ENCODE measurements at regions not wholly inside any gene's neighbourhood (a gene's known extent, or its start where the extent isn't known, plus 50 kb on each side); places are given as distances from the start of the nearest gene placed in this dataset.

DNA sequence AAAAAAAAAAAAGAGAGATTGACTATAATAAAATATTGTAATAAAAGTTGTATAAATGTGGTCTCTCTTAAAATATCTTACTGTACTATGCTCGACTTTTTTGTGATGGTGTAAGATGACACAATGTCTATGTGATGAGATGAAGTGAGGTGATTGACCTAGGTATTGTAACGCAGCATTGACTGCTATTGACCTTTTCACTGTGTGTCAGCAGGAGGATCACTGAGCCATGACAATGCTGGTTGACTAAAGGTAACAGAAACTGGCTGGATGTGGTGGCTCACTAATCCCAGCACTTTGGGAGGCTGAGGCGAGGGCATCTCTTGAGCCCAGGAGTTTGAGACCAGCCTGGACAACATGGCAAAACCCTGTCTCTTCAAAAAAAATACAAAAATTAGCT, 78.6 kb upstream of the MYO10 start:
- DNase-seq, result no peak

DNA sequence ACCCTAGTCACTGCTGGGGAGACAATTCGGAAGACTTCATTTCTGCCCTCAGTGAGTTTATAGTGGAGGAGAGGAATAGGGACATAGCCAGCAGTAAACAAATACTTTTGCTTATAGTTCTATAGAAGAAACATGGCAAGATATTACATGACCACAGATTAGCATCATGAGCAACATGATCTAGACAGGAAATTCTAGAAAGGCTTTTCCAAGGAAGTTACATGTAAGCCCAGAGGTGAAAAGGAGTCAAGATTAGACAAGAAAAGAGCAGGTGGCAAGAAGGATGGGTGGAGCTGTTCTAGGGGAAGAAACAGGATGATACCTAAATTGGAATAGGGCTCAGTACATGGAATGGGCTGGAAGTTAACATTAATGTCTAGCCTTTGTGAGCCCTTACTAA, 82.8 kb upstream of the MYO10 start:
- H3K27me3 ChIP-seq (ENCODE audit: insufficient read depth, low read depth, severe bottlenecking), result no peaks in the 10 kb centered on the region
- no peak overlapping the region for H3K27ac ChIP-seq
- TF ChIP-seq CTCF (IDR thresholded peaks at IDR 0.05; ENCODE audit: low read depth, low read length), result no peak
- H3K4me3 ChIP-seq (ENCODE audit: low read depth, low read length), result no peak overlapping the region
- DNase-seq, result no peak
- H3K9me3 ChIP-seq (ENCODE audit: severe bottlenecking), result no peaks in the 10 kb centered on the region
- no peaks in the 10 kb centered on the region for H3K36me3 ChIP-seq

More for the DNA sequence above, 78.6 kb upstream of the MYO10 start:
- no peaks in the 10 kb centered on the region for H3K27me3 ChIP-seq (ENCODE audit: insufficient read depth, low read depth, severe bottlenecking)
- no peaks in the 10 kb centered on the region for H3K36me3 ChIP-seq
- no peak for TF ChIP-seq CTCF (IDR thresholded peaks at IDR 0.05; ENCODE audit: low read depth, low read length)
- H3K27ac ChIP-seq, result no peak overlapping the region
- H3K4me3 ChIP-seq (ENCODE audit: low read depth, low read length), result no peak overlapping the region
- H3K9me3 ChIP-seq (ENCODE audit: severe bottlenecking), result no peaks in the 10 kb centered on the region

- no peak overlapping the region for H3K4me3 ChIP-seq (ENCODE audit: low read depth, low read length)
- H3K27ac ChIP-seq, result no peak overlapping the region
- H3K27me3 ChIP-seq (ENCODE audit: insufficient read depth, low read depth, severe bottlenecking), result no peaks in the 10 kb centered on the region
- DNase-seq, result no peak
- TF ChIP-seq CTCF (IDR thresholded peaks at IDR 0.05; ENCODE audit: low read depth, low read length), result no peak
- no peaks in the 10 kb centered on the region for H3K36me3 ChIP-seq
- H3K9me3 ChIP-seq (ENCODE audit: severe bottlenecking), result no peaks in the 10 kb centered on the region
Measured at GRCh38 chr5:17019324-17019723, 83.2 kb upstream of the MYO10 start.

GRCh38 chr5:17020678-17021601, 84.9 kb upstream of the MYO10 start:
- no peak overlapping the region for H3K27ac ChIP-seq
- H3K27me3 ChIP-seq (ENCODE audit: insufficient read depth, low read depth, severe bottlenecking), result no peaks in the 10 kb centered on the region
- no peak for TF ChIP-seq CTCF (IDR thresholded peaks at IDR 0.05; ENCODE audit: low read depth, low read length)
- H3K36me3 ChIP-seq, result no peaks in the 10 kb centered on the region
- no peak for DNase-seq
- no peaks in the 10 kb centered on the region for H3K9me3 ChIP-seq (ENCODE audit: severe bottlenecking)
- no peak overlapping the region for H3K4me3 ChIP-seq (ENCODE audit: low read depth, low read length)

- no peak for DNase-seq
- Histone ChIP-seq H3K9me3 (ENCODE audit: severe bottlenecking) (no peaks in the 10 kb centered on the region), H3K27me3 (ENCODE audit: insufficient read depth, low read depth, severe bottlenecking) (no peaks in the 10 kb centered on the region), H3K27ac (no peak overlapping the region), H3K36me3 (no peaks in the 10 kb centered on the region), H3K4me3 (ENCODE audit: low read depth, low read length) (no peak overlapping the region)
- no peak for TF ChIP-seq CTCF (IDR thresholded peaks at IDR 0.05; ENCODE audit: low read depth, low read length)
Measured at GRCh38 chr5:17021602-17021932, 85.5 kb upstream of the MYO10 start.

DNA sequence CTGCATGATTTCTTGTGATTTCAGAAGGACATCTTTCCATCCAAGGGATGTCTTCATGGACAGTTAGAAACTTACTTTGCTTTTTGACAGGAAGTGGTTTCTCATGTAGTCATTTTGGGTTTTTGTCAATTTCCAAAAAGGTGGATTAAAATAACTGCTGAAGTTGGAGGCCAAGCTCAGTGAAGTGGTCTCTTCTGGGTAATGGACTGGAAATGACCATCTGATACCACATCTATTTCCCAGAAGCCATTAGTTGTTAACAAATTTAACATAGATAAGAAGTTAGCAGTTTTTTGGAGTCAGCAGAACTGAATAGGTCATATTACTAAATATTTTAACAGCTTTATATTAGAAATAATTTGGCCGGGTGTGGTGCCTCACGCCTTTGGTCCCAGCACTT, 86.2 kb upstream of the MYO10 start:
- H3K9me3 ChIP-seq (ENCODE audit: severe bottlenecking), result no peaks in the 10 kb centered on the region
- no peaks in the 10 kb centered on the region for H3K36me3 ChIP-seq
- no peak overlapping the region for H3K4me3 ChIP-seq (ENCODE audit: low read depth, low read length)
- TF ChIP-seq CTCF (IDR thresholded peaks at IDR 0.05; ENCODE audit: low read depth, low read length), result no peak
- DNase-seq, result no peak
- no peaks in the 10 kb centered on the region for H3K27me3 ChIP-seq (ENCODE audit: insufficient read depth, low read depth, severe bottlenecking)
- H3K27ac ChIP-seq, result no peak overlapping the region

Measured in WERI-Rb-1 (cell line).